HG03520 (cell line): ENCODE measurements at regions not wholly inside any gene's neighbourhood (a gene's known extent, or its start where the extent isn't known, plus 50 kb on each side); places are given as distances from the start of the nearest gene placed in this dataset.

Source experiments
- ATAC-seq: cut with Tn5 transposase; IDR thresholded peaks from one replicate; pipeline ENCODE4 v1.9.1; 2021; ENCODE audit warnings: mild to moderate bottlenecking, moderate library complexity; ENCODE audit not compliant: unreplicated experiment

GRCh38 chr5:154107010-154107409 is 68.2 kb downstream of the MFAP3 start:
- no peak for ATAC-seq

- no peak for ATAC-seq
Observed at GRCh38 chr5:154107756-154108155, 69.0 kb downstream of the MFAP3 start.

- ATAC-seq: no peak
Observed at GRCh38 chr5:154109416-154110106, 70.8 kb downstream of the MFAP3 start.

DNA sequence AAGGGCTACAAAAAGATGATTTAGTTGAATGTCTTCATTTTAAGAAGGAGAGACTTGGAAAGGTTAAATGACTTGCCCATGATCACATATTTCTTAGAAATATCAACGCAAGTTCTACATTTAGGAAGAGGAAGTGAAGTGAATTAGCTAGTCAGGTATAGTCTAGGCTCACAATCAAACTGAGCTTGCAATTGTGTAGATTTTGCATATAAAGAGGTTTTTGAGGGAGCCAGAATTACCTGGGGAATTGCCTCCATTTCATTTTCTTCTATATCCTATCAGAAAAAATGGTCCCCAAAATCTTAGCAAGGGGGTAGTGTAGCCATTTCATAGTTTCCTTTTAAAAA is 71.3 kb downstream of the MFAP3 start:
- no peak for ATAC-seq

- no peak for ATAC-seq
Observed at GRCh38 chr5:154110716-154111115, 71.9 kb downstream of the MFAP3 start.

- ATAC-seq: no peak
Observed at GRCh38 chr5:154111214-154111613, 72.4 kb downstream of the MFAP3 start.

- ATAC-seq: peak; percentile 46
Observed at GRCh38 chr5:154112255-154112654, 73.5 kb downstream of the MFAP3 start.

GRCh38 chr5:154115291-154115690 is 75.2 kb upstream of the GALNT10 start:
- ATAC-seq: no peak

GRCh38 chr5:154117050-154117449 is 73.5 kb upstream of the GALNT10 start:
- ATAC-seq: no peak

GRCh38 chr5:154117930-154118329 is 72.6 kb upstream of the GALNT10 start:
- ATAC-seq: no peak

DNA sequence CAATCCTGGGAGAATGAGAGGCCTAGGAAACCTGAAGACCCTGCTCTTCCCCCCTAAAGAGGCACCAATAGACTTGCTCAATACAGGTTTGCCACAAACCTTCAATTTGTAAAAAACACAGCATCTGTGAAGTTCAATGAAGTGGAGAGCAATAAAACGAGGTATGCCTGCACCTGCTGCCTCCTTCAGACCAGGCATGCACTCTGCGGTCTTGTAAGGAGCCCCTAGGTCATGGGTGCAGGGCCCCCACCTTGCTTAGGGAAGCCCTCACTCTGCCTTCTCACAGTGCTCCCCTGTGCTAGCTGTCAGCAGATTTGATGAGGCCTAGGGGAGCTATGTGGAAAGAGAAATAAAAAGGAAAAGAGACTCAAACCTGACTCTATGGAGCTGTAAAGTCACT is 72.1 kb upstream of the GALNT10 start:
- no peak for ATAC-seq

DNA sequence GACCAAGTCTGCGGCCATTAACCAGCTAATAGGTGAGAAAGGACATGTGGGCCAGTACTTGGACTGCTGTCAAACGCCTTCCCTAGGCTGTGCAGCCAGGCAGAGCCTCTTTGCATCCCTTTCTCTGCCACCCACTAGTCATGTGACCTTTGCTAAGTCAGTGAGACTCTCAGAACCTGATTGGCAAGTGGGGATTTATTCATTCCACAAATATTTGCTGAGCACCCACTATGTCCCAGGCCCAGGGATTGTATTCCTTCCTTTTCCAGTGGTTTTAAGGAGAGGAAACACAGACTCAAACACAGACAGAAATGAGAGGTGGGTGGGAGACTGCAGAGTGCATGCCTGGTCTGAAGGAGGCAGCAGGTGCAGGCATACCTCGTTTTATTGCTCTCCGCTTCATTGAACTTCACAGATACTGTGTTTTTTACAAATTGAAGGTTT is 71.6 kb upstream of the GALNT10 start:
- ATAC-seq: no peak

DNA sequence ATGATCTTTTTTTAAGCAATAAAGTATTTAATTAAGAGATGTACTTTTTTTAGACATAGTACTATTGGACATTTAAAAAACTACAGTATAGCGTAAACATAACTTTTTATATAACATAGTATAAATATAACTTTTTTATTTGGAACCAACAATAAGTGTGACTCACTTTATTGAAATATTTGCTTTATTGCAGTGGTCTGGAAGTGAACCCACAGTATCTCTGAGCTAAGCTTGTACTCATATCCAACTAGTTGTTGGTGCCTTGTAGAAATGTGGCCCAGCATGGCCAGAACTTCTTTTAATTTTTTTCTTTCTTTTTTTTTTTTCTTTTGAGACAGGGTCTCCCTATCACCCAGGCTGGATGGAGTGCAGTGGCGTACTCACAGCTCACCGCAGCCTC is 61.5 kb upstream of the GALNT10 start:
- no peak for ATAC-seq

DNA sequence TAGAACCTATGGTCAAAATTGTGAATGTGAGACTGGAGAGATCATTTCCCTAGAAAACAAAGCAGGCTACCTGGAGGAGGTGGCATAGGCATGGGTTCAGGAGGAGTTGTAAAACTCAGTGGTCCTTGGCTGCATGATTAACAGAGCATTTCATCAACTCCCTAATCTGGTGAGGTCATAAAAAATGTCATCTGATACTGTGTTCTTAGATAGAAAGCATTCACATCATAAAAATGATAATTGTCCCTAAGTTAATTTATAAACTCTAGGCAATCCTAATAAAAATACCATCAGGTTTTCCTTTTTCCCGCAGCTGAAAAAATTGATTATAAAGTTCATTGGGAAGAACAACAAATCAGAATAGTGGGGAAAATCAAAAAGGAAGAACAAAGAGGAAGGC is 60.6 kb upstream of the GALNT10 start:
- no peak for ATAC-seq

GRCh38 chr5:154131817-154132216 is 58.7 kb upstream of the GALNT10 start:
- no peak for ATAC-seq

DNA sequence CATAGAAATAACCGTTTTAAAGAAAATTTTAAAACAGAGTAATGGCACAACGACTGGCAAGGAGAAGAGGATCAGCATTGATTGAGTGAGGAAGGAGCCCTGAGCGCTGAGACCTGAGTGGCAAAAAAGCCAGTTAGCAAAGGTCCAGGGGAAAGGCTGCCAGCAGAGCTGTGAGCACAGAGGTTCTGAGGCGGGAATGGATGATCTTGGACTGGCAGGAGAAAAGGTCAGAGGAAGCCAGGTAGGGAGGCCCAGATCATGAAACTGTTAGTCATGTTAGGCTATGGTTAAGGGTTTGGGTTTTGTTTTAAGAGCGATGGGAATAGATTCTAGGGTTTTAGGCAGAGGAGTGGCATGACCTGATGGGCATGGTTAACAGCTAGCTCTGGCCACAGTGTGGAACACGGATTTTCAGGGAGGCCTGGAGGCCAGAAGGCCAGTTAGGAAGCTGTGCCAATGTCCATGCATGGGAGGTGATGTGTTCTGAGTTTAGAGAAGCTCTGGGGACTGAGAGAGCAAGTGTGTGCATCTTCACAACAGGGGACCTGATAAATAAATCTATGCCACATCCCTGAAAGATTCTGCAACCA is 57.7 kb upstream of the GALNT10 start:
- no peak for ATAC-seq

GRCh38 chr5:154133591-154133990 is 56.9 kb upstream of the GALNT10 start:
- no peak for ATAC-seq

DNA sequence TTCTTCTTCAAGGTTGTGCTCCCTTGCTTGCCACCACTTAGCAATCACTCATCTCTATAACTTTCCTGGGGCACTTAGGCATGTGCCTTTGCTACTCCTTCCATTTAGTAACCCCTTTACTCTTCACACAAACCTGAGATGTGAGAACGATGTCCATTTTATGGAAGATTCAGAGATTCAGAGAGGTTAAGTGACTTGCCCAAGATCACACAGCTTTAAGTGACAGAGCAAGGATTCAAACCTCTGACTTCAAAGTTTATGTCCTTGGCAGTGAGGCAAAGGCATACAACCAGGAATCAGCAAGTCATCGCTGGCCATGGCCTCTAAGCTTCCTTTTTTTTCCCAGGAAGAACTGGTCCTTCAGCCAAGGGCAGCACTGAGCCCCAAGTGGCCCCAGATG is 56.0 kb upstream of the GALNT10 start:
- no peak for ATAC-seq

DNA sequence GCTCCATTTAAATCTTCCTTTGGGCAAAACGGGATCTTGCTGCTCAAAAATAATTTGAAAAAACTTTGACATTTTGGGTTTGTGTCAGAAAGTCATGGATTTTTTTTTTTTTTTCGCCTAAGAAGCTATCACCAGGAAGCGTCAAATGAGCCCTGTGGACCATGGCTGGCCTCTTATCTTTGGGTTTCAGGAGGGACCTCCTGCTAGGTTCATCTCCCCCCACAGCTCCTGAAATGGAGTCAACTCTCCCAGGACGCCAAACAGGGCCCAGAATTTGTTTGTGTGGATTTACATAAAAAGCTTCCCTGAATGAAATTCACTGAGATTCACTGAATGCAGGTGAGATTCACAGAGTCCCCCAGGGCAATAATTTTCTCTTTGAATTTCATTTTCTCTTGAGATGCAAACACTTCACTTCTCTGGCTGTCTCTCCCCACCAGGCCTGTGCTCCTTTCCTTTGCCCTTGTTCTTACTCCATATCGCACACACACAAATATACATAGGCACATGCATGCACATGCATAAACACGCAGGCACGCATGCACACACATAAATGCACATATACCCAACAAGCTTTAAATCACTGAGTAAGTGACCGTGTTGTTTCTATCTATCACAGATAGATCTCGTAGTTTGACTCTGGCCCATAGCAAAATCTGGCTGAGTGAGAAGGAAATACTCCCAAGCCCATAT is 55.3 kb upstream of the GALNT10 start:
- ATAC-seq: no peak

GRCh38 chr5:154136141-154136540 is 54.4 kb upstream of the GALNT10 start:
- no peak for ATAC-seq

DNA sequence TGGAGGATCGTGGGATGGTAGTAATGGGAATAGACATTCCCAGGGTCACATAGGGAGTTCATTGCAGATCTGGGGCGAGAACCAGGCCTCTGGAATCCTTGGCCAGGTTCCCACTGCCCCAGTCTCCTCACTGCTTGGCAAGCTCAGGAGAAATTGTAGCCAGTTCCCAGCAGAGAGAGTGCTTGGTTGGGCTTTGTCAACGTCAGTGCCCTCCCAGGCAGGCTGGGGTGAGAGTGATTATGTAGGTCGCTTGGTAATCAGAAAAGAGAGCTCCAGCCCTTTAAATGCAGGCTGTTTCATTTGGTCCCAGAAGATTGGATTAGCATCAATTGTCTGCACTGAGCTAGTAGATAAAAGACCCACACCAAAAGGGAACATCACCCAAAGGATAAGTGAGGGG is 51.8 kb upstream of the GALNT10 start:
- no peak for ATAC-seq

DNA sequence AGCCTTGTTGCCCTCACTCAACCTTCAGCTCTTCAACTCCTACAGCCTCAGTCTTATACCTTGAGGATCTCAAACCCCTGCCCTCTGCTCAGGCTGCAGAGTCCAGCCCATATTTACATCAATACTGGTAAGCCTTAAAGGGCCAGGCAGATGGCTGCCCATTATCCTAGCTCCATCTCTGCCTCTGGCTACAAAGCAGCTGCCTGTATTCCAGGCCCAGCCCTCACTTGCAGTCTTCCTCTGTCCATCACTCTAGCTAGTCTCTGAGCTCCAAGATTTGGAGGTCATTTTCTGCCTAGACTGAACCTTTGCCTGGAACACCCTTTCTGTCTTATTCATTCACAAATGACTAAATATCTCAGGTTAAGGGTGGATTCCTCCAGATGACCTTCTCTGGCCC is 50.2 kb upstream of the GALNT10 start:
- no peak for ATAC-seq
